ENCODE measurements at regions not wholly inside any gene's neighbourhood (a gene's known extent, or its start where the extent isn't known, plus 50 kb on each side); places are given as distances from the start of the nearest gene placed in this dataset.

GRCh38 chr3:106946866-106947265 lies 430.4 kb upstream of the CCDC54 start:
- Histone ChIP-seq H3K79me2 (ENCODE audit: low read length) (no peaks in the 10 kb centered on the region), H3K27me3 (ENCODE audit: low read depth, low read length) (no peaks in the 10 kb centered on the region), H3K4me1 (ENCODE audit: low read length) (no peaks in the 10 kb centered on the region), H4K20me1 (ENCODE audit: insufficient read depth, low read length) (no peaks in the 10 kb centered on the region), H3K4me2 (ENCODE audit: low read length) (no peak overlapping the region), H3K36me3 (replicated peaks; ENCODE audit: low read depth, low read length) (no peaks in the 10 kb centered on the region), H3K27ac (ENCODE audit: low read length) (no peak overlapping the region), H3K9ac (ENCODE audit: low read length) (no peak overlapping the region), H3K4me3 (ENCODE audit: low read length) (no peak overlapping the region), H2AFZ (ENCODE audit: low read depth, low read length) (no peak overlapping the region), H3K9me3 (ENCODE audit: insufficient read depth, low read length) (no peaks in the 10 kb centered on the region)
- TF ChIP-seq EZH2phosphoT487 (IDR thresholded peaks at IDR 0.05; ENCODE audit: low read depth): no peak
- TF ChIP-seq CTCF (IDR thresholded peaks at IDR 0.05; ENCODE audit: low read depth, low read length): no peak

GRCh38 chr3:106957029-106957428 lies 420.2 kb upstream of the CCDC54 start:
- Histone ChIP-seq H3K36me3 (replicated peaks; ENCODE audit: low read depth, low read length) (no peaks in the 10 kb centered on the region), H3K4me2 (ENCODE audit: low read length) (no peak overlapping the region), H3K27ac (ENCODE audit: low read length) (no peak overlapping the region), H3K9ac (ENCODE audit: low read length) (no peak overlapping the region), H3K4me3 (ENCODE audit: low read length) (no peak overlapping the region), H2AFZ (ENCODE audit: low read depth, low read length) (no peak overlapping the region), H3K9me3 (ENCODE audit: insufficient read depth, low read length) (no peaks in the 10 kb centered on the region), H4K20me1 (ENCODE audit: insufficient read depth, low read length) (no peaks in the 10 kb centered on the region), H3K27me3 (ENCODE audit: low read depth, low read length) (no peaks in the 10 kb centered on the region), H3K4me1 (ENCODE audit: low read length) (no peaks in the 10 kb centered on the region), H3K79me2 (ENCODE audit: low read length) (no peaks in the 10 kb centered on the region)
- TF ChIP-seq CTCF (IDR thresholded peaks at IDR 0.05; ENCODE audit: low read depth, low read length) (no peak), EZH2phosphoT487 (IDR thresholded peaks at IDR 0.05; ENCODE audit: low read depth) (no peak)

- H3K4me1 ChIP-seq (ENCODE audit: low read length): no peaks in the 10 kb centered on the region
- H3K36me3 ChIP-seq (replicated peaks; ENCODE audit: low read depth, low read length): no peaks in the 10 kb centered on the region
- H3K79me2 ChIP-seq (ENCODE audit: low read length): no peaks in the 10 kb centered on the region
- no peak overlapping the region for H3K27ac ChIP-seq (ENCODE audit: low read length)
- H3K9ac ChIP-seq (ENCODE audit: low read length): no peak overlapping the region
- no peaks in the 10 kb centered on the region for H3K9me3 ChIP-seq (ENCODE audit: insufficient read depth, low read length)
- TF ChIP-seq CTCF (IDR thresholded peaks at IDR 0.05; ENCODE audit: low read depth, low read length): no peak
- TF ChIP-seq EZH2phosphoT487 (IDR thresholded peaks at IDR 0.05; ENCODE audit: low read depth): no peak
- H3K27me3 ChIP-seq (ENCODE audit: low read depth, low read length): no peaks in the 10 kb centered on the region
- no peaks in the 10 kb centered on the region for H4K20me1 ChIP-seq (ENCODE audit: insufficient read depth, low read length)
- H3K4me2 ChIP-seq (ENCODE audit: low read length): no peak overlapping the region
- H3K4me3 ChIP-seq (ENCODE audit: low read length): no peak overlapping the region
- no peak overlapping the region for H2AFZ ChIP-seq (ENCODE audit: low read depth, low read length)
Measured at GRCh38 chr3:106962993-106963392, 414.2 kb upstream of the CCDC54 start.

GRCh38 chr3:106963442-106963841 lies 413.8 kb upstream of the CCDC54 start:
- Histone ChIP-seq H3K4me2 (ENCODE audit: low read length) (no peak overlapping the region), H3K27ac (ENCODE audit: low read length) (no peak overlapping the region), H3K4me3 (ENCODE audit: low read length) (no peak overlapping the region), H3K9ac (ENCODE audit: low read length) (no peak overlapping the region), H4K20me1 (ENCODE audit: insufficient read depth, low read length) (no peaks in the 10 kb centered on the region), H3K9me3 (ENCODE audit: insufficient read depth, low read length) (no peaks in the 10 kb centered on the region), H3K36me3 (replicated peaks; ENCODE audit: low read depth, low read length) (no peaks in the 10 kb centered on the region), H3K4me1 (ENCODE audit: low read length) (no peaks in the 10 kb centered on the region), H2AFZ (ENCODE audit: low read depth, low read length) (no peak overlapping the region), H3K79me2 (ENCODE audit: low read length) (no peaks in the 10 kb centered on the region), H3K27me3 (ENCODE audit: low read depth, low read length) (no peaks in the 10 kb centered on the region)
- TF ChIP-seq CTCF (IDR thresholded peaks at IDR 0.05; ENCODE audit: low read depth, low read length) (no peak), EZH2phosphoT487 (IDR thresholded peaks at IDR 0.05; ENCODE audit: low read depth) (no peak)
